ENCODE measurements at regions not wholly inside any gene's neighbourhood (a gene's known extent, or its start where the extent isn't known, plus 50 kb on each side); places are given as distances from the start of the nearest gene placed in this dataset.

DNA sequence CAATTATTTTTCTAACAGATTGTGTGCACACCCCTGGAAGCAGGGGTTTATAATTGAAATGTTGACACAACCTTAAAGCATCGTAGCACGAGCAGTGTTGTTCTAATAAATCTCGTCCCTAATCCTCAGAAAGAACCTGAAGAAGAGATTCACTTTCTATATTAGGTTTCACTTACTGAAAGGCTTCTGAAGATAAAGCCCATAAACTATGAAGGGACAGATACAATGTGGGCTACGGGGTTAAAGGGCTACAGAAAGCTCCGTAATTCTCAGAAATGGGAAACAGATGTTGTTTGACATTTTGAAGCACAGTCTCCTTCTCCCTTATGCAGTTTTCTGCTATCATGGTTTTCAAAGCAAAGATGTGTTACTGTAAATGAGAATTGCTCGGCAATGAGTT is 479.6 kb downstream of the GATA3 start:
- Histone ChIP-seq H3K9ac (ENCODE audit: low read length in 2 of 2) (no peak overlapping the region), H3K36me3 (ENCODE audit: control insufficient read depth in 2 of 2, insufficient read depth in 2 of 2, low read length in 2 of 2) (no peaks in the 10 kb centered on the region), H3K4me3 (ENCODE audit: low read length in 2 of 2) (no peak overlapping the region), H3K9me3 (ENCODE audit: control insufficient read depth in 2 of 2, low read length in 2 of 2) (no peaks in the 10 kb centered on the region), H3K27me3 (ENCODE audit: control insufficient read depth in 1 of 2, insufficient read depth in 2 of 2, low read length in 2 of 2) (peaks cover 0 to 2% of the 10 kb centered on the region in 2 donors), H3K27ac (ENCODE audit: low read length) (no peak overlapping the region), H3K4me1 (ENCODE audit: control insufficient read depth, insufficient read depth, low read length) (no peaks in the 10 kb centered on the region)

DNA sequence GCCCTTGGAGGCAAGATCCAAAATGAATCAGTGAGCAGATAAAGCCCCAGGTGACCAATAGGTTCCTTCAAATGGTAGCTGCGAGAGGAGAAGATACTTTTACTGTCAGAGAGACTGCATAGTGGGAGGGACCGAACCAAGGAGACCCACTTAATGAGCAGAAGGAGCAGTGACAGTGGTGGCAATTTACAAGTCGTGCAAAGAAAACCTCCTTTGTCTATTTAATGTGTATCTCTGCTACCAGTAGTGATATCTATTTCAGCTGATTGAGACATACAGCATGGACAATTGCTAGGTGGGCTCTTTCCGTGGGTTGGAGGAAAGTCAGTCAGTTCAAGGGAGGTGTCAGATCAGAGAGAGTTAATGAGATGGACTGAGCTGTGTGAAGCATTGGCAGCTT is 480.4 kb downstream of the GATA3 start:
- Histone ChIP-seq H3K9me3 (ENCODE audit: control insufficient read depth in 2 of 2, low read length in 2 of 2) (peaks cover 0 to 4% of the 10 kb centered on the region in 2 donors), H3K9ac (ENCODE audit: low read length in 2 of 2) (no peak overlapping the region), H3K27ac (ENCODE audit: low read length) (no peak overlapping the region), H3K4me1 (ENCODE audit: control insufficient read depth, insufficient read depth, low read length) (no peaks in the 10 kb centered on the region), H3K36me3 (ENCODE audit: control insufficient read depth in 2 of 2, insufficient read depth in 2 of 2, low read length in 2 of 2) (no peaks in the 10 kb centered on the region), H3K27me3 (ENCODE audit: control insufficient read depth in 1 of 2, insufficient read depth in 2 of 2, low read length in 2 of 2) (peaks cover 0 to 2% of the 10 kb centered on the region in 2 donors), H3K4me3 (ENCODE audit: low read length in 2 of 2) (no peak overlapping the region)

- Histone ChIP-seq H3K4me1 (ENCODE audit: control insufficient read depth, insufficient read depth, low read length) (no peaks in the 10 kb centered on the region), H3K27ac (ENCODE audit: low read length) (no peak overlapping the region), H3K4me3 (ENCODE audit: low read length in 2 of 2) (no peak overlapping the region), H3K27me3 (ENCODE audit: control insufficient read depth in 1 of 2, insufficient read depth in 2 of 2, low read length in 2 of 2) (peaks cover 0 to 2% of the 10 kb centered on the region in 2 donors), H3K36me3 (ENCODE audit: control insufficient read depth in 2 of 2, insufficient read depth in 2 of 2, low read length in 2 of 2) (no peaks in the 10 kb centered on the region), H3K9ac (ENCODE audit: low read length in 2 of 2) (no peak overlapping the region), H3K9me3 (ENCODE audit: control insufficient read depth in 2 of 2, low read length in 2 of 2) (peaks cover 0 to 4% of the 10 kb centered on the region in 2 donors)
Observed at GRCh38 chr10:8539056-8539455, 484.6 kb downstream of the GATA3 start.

GRCh38 chr10:8543361-8544056 is 489.0 kb downstream of the GATA3 start:
- Histone ChIP-seq H3K9me3 (ENCODE audit: control insufficient read depth in 2 of 2, low read length in 2 of 2) (peaks cover 0 to 4% of the 10 kb centered on the region in 2 donors), H3K4me3 (ENCODE audit: low read length in 2 of 2) (no peak overlapping the region), H3K4me1 (ENCODE audit: control insufficient read depth, insufficient read depth, low read length) (no peaks in the 10 kb centered on the region), H3K27me3 (ENCODE audit: control insufficient read depth in 1 of 2, insufficient read depth in 2 of 2, low read length in 2 of 2) (no peaks in the 10 kb centered on the region), H3K36me3 (ENCODE audit: control insufficient read depth in 2 of 2, insufficient read depth in 2 of 2, low read length in 2 of 2) (no peaks in the 10 kb centered on the region), H3K27ac (ENCODE audit: low read length) (no peak overlapping the region), H3K9ac (ENCODE audit: low read length in 2 of 2) (no peak overlapping the region)

DNA sequence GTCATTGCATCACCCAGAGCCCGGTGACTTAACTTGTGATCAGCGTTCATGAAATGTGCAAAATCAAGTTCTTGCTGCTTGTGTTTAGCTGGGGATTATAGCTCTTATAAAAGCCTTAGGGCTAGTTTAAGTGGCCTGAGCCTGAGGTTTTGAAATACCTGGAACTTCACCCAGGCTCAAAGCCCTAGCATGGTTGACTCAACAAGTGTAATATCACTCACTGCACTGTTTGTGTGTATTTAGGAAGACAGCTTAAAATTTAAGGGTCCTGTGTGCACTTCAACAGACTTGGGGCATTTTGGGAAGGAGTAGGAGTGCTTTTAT is 489.5 kb downstream of the GATA3 start:
- Histone ChIP-seq H3K4me1 (ENCODE audit: control insufficient read depth, insufficient read depth, low read length) (no peaks in the 10 kb centered on the region), H3K4me3 (ENCODE audit: low read length in 2 of 2) (no peak overlapping the region), H3K27me3 (ENCODE audit: control insufficient read depth in 1 of 2, insufficient read depth in 2 of 2, low read length in 2 of 2) (no peaks in the 10 kb centered on the region), H3K9me3 (ENCODE audit: control insufficient read depth in 2 of 2, low read length in 2 of 2) (peaks cover 0 to 4% of the 10 kb centered on the region in 2 donors), H3K9ac (ENCODE audit: low read length in 2 of 2) (no peak overlapping the region), H3K27ac (ENCODE audit: low read length) (no peak overlapping the region), H3K36me3 (ENCODE audit: control insufficient read depth in 2 of 2, insufficient read depth in 2 of 2, low read length in 2 of 2) (no peaks in the 10 kb centered on the region)

- H3K36me3 ChIP-seq (ENCODE audit: control insufficient read depth in 2 of 2, insufficient read depth in 2 of 2, low read length in 2 of 2) = no peaks in the 10 kb centered on the region
- H3K27ac ChIP-seq (ENCODE audit: low read length) = no peak overlapping the region
- no peaks in the 10 kb centered on the region for H3K27me3 ChIP-seq (ENCODE audit: control insufficient read depth in 1 of 2, insufficient read depth in 2 of 2, low read length in 2 of 2)
- peaks cover 0 to 6% of the 10 kb centered on the region in 2 donors for H3K9me3 ChIP-seq (ENCODE audit: control insufficient read depth in 2 of 2, low read length in 2 of 2)
- H3K4me3 ChIP-seq (ENCODE audit: low read length in 2 of 2) = no peak overlapping the region
- H3K9ac ChIP-seq (ENCODE audit: low read length in 2 of 2) = no peak overlapping the region
- H3K4me1 ChIP-seq (ENCODE audit: control insufficient read depth, insufficient read depth, low read length) = no peaks in the 10 kb centered on the region
Observed at GRCh38 chr10:8544500-8544899, 490.0 kb downstream of the GATA3 start.

- Histone ChIP-seq H3K27me3 (ENCODE audit: control insufficient read depth in 1 of 2, insufficient read depth in 2 of 2, low read length in 2 of 2) (no peaks in the 10 kb centered on the region), H3K27ac (ENCODE audit: low read length) (no peak overlapping the region), H3K9me3 (ENCODE audit: control insufficient read depth in 2 of 2, low read length in 2 of 2) (no peaks in the 10 kb centered on the region), H3K36me3 (ENCODE audit: control insufficient read depth in 2 of 2, insufficient read depth in 2 of 2, low read length in 2 of 2) (no peaks in the 10 kb centered on the region), H3K4me3 (ENCODE audit: low read length in 2 of 2) (no peak overlapping the region), H3K4me1 (ENCODE audit: control insufficient read depth, insufficient read depth, low read length) (no peaks in the 10 kb centered on the region), H3K9ac (ENCODE audit: low read length in 2 of 2) (no peak overlapping the region)
Observed at GRCh38 chr10:8554574-8554973, 500.1 kb downstream of the GATA3 start.

DNA sequence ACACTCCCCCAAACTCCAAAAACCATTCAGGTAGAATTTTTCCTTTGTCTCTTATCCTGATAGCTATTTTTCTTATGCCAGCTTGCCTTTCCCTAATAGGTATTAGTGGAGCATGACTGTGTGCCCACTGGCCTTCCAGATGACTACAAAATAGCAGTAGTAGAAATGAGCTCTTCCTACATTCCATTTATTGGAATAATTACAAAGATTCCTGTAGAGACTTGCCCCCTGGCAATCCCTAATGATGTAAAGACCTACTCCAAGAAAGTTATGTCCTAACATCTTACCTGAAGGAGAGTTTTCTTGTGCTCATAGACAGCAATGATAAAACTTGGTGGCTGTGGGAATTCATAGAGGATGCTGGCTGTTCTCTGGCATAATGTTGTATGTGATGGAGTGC is 501.8 kb downstream of the GATA3 start:
- Histone ChIP-seq H3K4me3 (ENCODE audit: low read length in 2 of 2) (no peak overlapping the region), H3K36me3 (ENCODE audit: control insufficient read depth in 2 of 2, insufficient read depth in 2 of 2, low read length in 2 of 2) (no peaks in the 10 kb centered on the region), H3K9me3 (ENCODE audit: control insufficient read depth in 2 of 2, low read length in 2 of 2) (no peaks in the 10 kb centered on the region), H3K9ac (ENCODE audit: low read length in 2 of 2) (no peak overlapping the region), H3K4me1 (ENCODE audit: control insufficient read depth, insufficient read depth, low read length) (no peaks in the 10 kb centered on the region), H3K27ac (ENCODE audit: low read length) (no peak overlapping the region), H3K27me3 (ENCODE audit: control insufficient read depth in 1 of 2, insufficient read depth in 2 of 2, low read length in 2 of 2) (no peaks in the 10 kb centered on the region)

DNA sequence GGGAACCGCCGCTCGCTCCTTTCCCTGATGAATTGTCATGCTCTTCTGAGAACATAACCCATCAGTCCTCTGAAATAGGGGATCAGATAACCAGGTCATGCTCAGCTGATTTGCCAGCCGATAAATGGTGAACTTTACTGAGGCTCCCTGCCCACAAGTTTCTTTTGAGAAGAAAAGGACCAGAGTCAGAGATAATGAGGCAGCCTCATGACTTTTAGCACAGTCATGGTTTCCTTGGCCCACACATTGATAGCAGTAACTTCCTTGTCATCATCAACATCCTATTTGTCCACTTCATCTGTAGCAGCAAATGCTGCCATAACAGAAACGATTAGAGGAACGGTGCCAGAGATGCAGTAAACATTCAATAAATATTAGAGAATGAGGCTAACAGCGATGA is 509.0 kb downstream of the GATA3 start:
- Histone ChIP-seq H3K36me3 (ENCODE audit: control insufficient read depth in 2 of 2, insufficient read depth in 2 of 2, low read length in 2 of 2) (no peaks in the 10 kb centered on the region), H3K9ac (ENCODE audit: low read length in 2 of 2) (no peak overlapping the region), H3K4me3 (ENCODE audit: low read length in 2 of 2) (no peak overlapping the region), H3K27me3 (ENCODE audit: control insufficient read depth in 1 of 2, insufficient read depth in 2 of 2, low read length in 2 of 2) (no peaks in the 10 kb centered on the region), H3K9me3 (ENCODE audit: control insufficient read depth in 2 of 2, low read length in 2 of 2) (no peaks in the 10 kb centered on the region), H3K4me1 (ENCODE audit: control insufficient read depth, insufficient read depth, low read length) (no peaks in the 10 kb centered on the region), H3K27ac (ENCODE audit: low read length) (no peak overlapping the region)

GRCh38 chr10:8566737-8567136 is 512.2 kb downstream of the GATA3 start:
- Histone ChIP-seq H3K4me1 (ENCODE audit: control insufficient read depth, insufficient read depth, low read length) (no peaks in the 10 kb centered on the region), H3K4me3 (ENCODE audit: low read length in 2 of 2) (no peak overlapping the region), H3K36me3 (ENCODE audit: control insufficient read depth in 2 of 2, insufficient read depth in 2 of 2, low read length in 2 of 2) (no peaks in the 10 kb centered on the region), H3K27ac (ENCODE audit: low read length) (no peak overlapping the region), H3K27me3 (ENCODE audit: control insufficient read depth in 1 of 2, insufficient read depth in 2 of 2, low read length in 2 of 2) (no peaks in the 10 kb centered on the region), H3K9ac (ENCODE audit: low read length in 2 of 2) (no peak overlapping the region), H3K9me3 (ENCODE audit: control insufficient read depth in 2 of 2, low read length in 2 of 2) (no peaks in the 10 kb centered on the region)

GRCh38 chr10:8568401-8568800 is 513.9 kb downstream of the GATA3 start:
- Histone ChIP-seq H3K9me3 (ENCODE audit: control insufficient read depth in 2 of 2, low read length in 2 of 2) (no peaks in the 10 kb centered on the region), H3K36me3 (ENCODE audit: control insufficient read depth in 2 of 2, insufficient read depth in 2 of 2, low read length in 2 of 2) (no peaks in the 10 kb centered on the region), H3K4me3 (ENCODE audit: low read length in 2 of 2) (no peak overlapping the region), H3K4me1 (ENCODE audit: control insufficient read depth, insufficient read depth, low read length) (no peaks in the 10 kb centered on the region), H3K27me3 (ENCODE audit: control insufficient read depth in 1 of 2, insufficient read depth in 2 of 2, low read length in 2 of 2) (no peaks in the 10 kb centered on the region), H3K27ac (ENCODE audit: low read length) (no peak overlapping the region), H3K9ac (ENCODE audit: low read length in 2 of 2) (no peak overlapping the region)
